ENCODE measurements at regions not wholly inside any gene's neighbourhood (a gene's known extent, or its start where the extent isn't known, plus 50 kb on each side); places are given as distances from the start of the nearest gene placed in this dataset.

DNA sequence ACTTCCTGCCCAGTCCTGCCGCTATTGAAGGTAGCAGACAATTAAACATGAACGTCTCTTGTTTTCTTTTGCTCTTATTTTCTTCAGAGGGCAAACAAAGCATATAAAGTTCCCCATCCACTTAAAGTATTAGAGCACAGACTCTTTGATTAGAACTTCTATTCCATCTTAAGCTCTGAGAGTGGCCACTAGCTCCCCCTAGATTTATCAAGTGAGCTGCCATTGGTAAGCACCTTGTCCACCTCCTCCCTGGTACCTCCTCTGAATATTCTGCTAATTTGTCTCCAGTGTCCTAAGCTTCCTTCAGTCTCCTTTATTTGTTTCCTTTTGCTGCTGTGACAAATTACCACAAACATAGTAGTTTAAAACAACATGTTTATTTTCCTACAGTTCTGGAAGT lies 264.3 kb upstream of the KCNN2 start:
- TF ChIP-seq, protein P1, sequence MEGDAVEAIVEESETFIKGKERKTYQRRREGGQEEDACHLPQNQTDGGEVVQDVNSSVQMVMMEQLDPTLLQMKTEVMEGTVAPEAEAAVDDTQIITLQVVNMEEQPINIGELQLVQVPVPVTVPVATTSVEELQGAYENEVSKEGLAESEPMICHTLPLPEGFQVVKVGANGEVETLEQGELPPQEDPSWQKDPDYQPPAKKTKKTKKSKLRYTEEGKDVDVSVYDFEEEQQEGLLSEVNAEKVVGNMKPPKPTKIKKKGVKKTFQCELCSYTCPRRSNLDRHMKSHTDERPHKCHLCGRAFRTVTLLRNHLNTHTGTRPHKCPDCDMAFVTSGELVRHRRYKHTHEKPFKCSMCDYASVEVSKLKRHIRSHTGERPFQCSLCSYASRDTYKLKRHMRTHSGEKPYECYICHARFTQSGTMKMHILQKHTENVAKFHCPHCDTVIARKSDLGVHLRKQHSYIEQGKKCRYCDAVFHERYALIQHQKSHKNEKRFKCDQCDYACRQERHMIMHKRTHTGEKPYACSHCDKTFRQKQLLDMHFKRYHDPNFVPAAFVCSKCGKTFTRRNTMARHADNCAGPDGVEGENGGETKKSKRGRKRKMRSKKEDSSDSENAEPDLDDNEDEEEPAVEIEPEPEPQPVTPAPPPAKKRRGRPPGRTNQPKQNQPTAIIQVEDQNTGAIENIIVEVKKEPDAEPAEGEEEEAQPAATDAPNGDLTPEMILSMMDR (IDR thresholded peaks at IDR 0.05; ENCODE audit: low read length), result peak; percentile 14; the same call in 1 of the 2 replicates
- TF ChIP-seq EZH2 (IDR thresholded peaks at IDR 0.05; ENCODE audit: borderline replicate concordance, low read length), result no peak
- no peaks in the 10 kb centered on the region for H3K79me2 ChIP-seq (ENCODE audit: insufficient read depth, low read length)
- no peak overlapping the region for H3K4me2 ChIP-seq (ENCODE audit: low read length)
- H3K4me3 ChIP-seq (ENCODE audit: low read depth, low read length, poor library complexity, severe bottlenecking), result no peak overlapping the region
- H3K9me2 ChIP-seq (ENCODE audit: low read depth, low read length), result no peaks in the 10 kb centered on the region
- no peaks in the 10 kb centered on the region for H3K27me3 ChIP-seq (ENCODE audit: insufficient read depth, low read length)
- no peak overlapping the region for H3K27ac ChIP-seq (ENCODE audit: low read depth, low read length, poor library complexity, severe bottlenecking)
- no peaks in the 10 kb centered on the region for H3F3A ChIP-seq (ENCODE audit: insufficient read depth, low read length)
- H2AFZ ChIP-seq (ENCODE audit: low read length), result no peak overlapping the region
- no peaks in the 10 kb centered on the region for H3K36me3 ChIP-seq (ENCODE audit: insufficient read depth, low read length)
- H3K4me1 ChIP-seq (ENCODE audit: insufficient read depth, low read length, severe bottlenecking), result no peaks in the 10 kb centered on the region
- no peaks in the 10 kb centered on the region for H4K20me1 ChIP-seq (ENCODE audit: insufficient read depth, low read length)
- no peak overlapping the region for H3K9ac ChIP-seq (ENCODE audit: low read length)
- peaks cover 1% of the 10 kb centered on the region; the same call in 1 of the 2 replicates for H3K9me3 ChIP-seq (ENCODE audit: low read length)

DNA sequence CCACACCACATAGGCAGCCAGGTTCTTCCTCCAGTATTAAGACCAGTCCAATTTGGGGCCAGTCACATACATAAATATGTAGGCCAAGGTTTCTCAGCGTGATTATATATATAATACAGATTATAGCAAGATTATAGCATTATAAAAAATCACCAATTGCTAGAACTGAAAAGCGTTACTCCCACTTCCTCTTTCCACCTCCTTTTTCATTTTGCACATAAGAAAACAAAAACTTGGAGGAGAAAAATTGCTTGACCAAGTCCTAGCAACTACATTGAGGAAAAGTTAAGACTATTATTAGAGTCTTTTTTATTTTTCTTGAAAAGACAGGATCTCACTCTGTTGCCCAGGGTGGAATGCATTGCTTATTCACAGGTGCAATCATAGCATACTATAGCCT lies 262.7 kb upstream of the KCNN2 start:
- no peak overlapping the region for H2AFZ ChIP-seq (ENCODE audit: low read length)
- no peaks in the 10 kb centered on the region for H4K20me1 ChIP-seq (ENCODE audit: insufficient read depth, low read length)
- no peaks in the 10 kb centered on the region for H3K9me2 ChIP-seq (ENCODE audit: low read depth, low read length)
- H3K4me2 ChIP-seq (ENCODE audit: low read length), result no peak overlapping the region
- no peak overlapping the region for H3K9ac ChIP-seq (ENCODE audit: low read length)
- no peaks in the 10 kb centered on the region for H3F3A ChIP-seq (ENCODE audit: insufficient read depth, low read length)
- H3K79me2 ChIP-seq (ENCODE audit: insufficient read depth, low read length), result no peaks in the 10 kb centered on the region
- no peaks in the 10 kb centered on the region for H3K27me3 ChIP-seq (ENCODE audit: insufficient read depth, low read length)
- no peaks in the 10 kb centered on the region for H3K4me1 ChIP-seq (ENCODE audit: insufficient read depth, low read length, severe bottlenecking)
- no peaks in the 10 kb centered on the region for H3K36me3 ChIP-seq (ENCODE audit: insufficient read depth, low read length)
- no peak overlapping the region for H3K4me3 ChIP-seq (ENCODE audit: low read depth, low read length, poor library complexity, severe bottlenecking)
- no peak overlapping the region for H3K27ac ChIP-seq (ENCODE audit: low read depth, low read length, poor library complexity, severe bottlenecking)
- H3K9me3 ChIP-seq (ENCODE audit: low read length), result no peaks in the 10 kb centered on the region
- no peak for TF ChIP-seq EZH2 (IDR thresholded peaks at IDR 0.05; ENCODE audit: borderline replicate concordance, low read length)
- TF ChIP-seq, protein P1 (IDR thresholded peaks at IDR 0.05; ENCODE audit: low read length), result no peak

DNA sequence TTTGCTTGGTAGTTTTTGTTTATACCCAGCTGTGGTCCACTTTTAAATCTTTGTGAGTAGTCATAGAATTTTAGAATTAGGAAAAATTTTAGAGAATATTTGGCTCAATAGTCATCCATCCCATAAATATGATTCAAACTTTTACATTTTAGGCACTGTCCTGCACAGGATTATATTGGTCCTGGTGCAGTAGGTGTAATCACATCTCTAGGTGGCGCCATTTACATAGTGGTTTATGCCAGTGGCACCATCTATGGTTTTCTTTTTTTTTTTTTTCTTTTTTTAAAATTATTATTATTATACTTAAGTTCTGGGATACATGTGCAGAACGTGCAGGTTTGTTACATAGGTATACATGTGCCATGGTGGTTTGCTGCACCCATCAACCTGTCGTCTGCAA lies 260.7 kb upstream of the KCNN2 start:
- no peak overlapping the region for H3K9ac ChIP-seq (ENCODE audit: low read length)
- H4K20me1 ChIP-seq (ENCODE audit: insufficient read depth, low read length), result no peaks in the 10 kb centered on the region
- H3K27me3 ChIP-seq (ENCODE audit: insufficient read depth, low read length), result no peaks in the 10 kb centered on the region
- H3K9me2 ChIP-seq (ENCODE audit: low read depth, low read length), result no peaks in the 10 kb centered on the region
- H3K9me3 ChIP-seq (ENCODE audit: low read length), result no peaks in the 10 kb centered on the region
- H2AFZ ChIP-seq (ENCODE audit: low read length), result no peak overlapping the region
- no peak overlapping the region for H3K4me3 ChIP-seq (ENCODE audit: low read depth, low read length, poor library complexity, severe bottlenecking)
- no peaks in the 10 kb centered on the region for H3K36me3 ChIP-seq (ENCODE audit: insufficient read depth, low read length)
- no peak overlapping the region for H3K4me2 ChIP-seq (ENCODE audit: low read length)
- no peaks in the 10 kb centered on the region for H3K4me1 ChIP-seq (ENCODE audit: insufficient read depth, low read length, severe bottlenecking)
- no peak overlapping the region for H3K27ac ChIP-seq (ENCODE audit: low read depth, low read length, poor library complexity, severe bottlenecking)
- no peaks in the 10 kb centered on the region for H3F3A ChIP-seq (ENCODE audit: insufficient read depth, low read length)
- no peaks in the 10 kb centered on the region for H3K79me2 ChIP-seq (ENCODE audit: insufficient read depth, low read length)
- no peak for TF ChIP-seq EZH2 (IDR thresholded peaks at IDR 0.05; ENCODE audit: borderline replicate concordance, low read length)
- TF ChIP-seq, protein P1 (IDR thresholded peaks at IDR 0.05; ENCODE audit: low read length), result peak; percentile 37; the same call in 1 of the 2 replicates
